ENCODE measurements at regions not wholly inside any gene's neighbourhood (a gene's known extent, or its start where the extent isn't known, plus 50 kb on each side); places are given as distances from the start of the nearest gene placed in this dataset.

DNA sequence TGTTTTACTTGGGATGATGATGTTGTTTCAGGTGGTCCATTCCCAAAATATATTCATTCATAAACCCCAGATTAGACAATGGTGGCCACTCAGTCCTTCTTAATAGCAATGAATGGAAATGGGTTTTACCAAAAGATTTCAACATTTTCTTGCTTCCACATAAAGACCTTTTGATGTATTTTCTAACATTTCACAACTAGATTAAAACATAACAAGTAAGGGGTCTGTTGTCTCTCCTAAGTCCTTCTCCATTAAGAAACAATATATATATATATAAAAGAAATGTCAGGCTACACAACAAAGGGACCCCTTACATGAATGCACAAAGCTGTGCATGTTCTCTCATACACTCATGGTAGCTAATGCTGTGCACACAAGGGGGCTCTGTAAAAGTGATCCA, 176.4 kb downstream of the ANXA2 start:
- Histone ChIP-seq H3K4me1 (ENCODE audit: insufficient read depth, insufficient read length) (peaks cover 2% of the 10 kb centered on the region), H3K4me3 (ENCODE audit: insufficient read length, low read depth) (no peak overlapping the region), H3K9ac (ENCODE audit: insufficient read length, low read depth) (no peak overlapping the region), H3K9me3 (ENCODE audit: insufficient read depth, low read length) (no peaks in the 10 kb centered on the region), H3K36me3 (ENCODE audit: insufficient read depth, insufficient read length, low read length) (no peaks in the 10 kb centered on the region), H3K27me3 (ENCODE audit: insufficient read depth, insufficient read length) (no peaks in the 10 kb centered on the region)
- no peak for DNase-seq (ENCODE audit: low read depth, low spot score)
- TF ChIP-seq YY1 (IDR thresholded peaks at IDR 0.05; ENCODE audit: insufficient read depth, insufficient read length) (no peak), SUZ12 (IDR thresholded peaks at IDR 0.05; ENCODE audit: extremely low read depth, insufficient read depth, insufficient read length) (no peak), ZNF274 (IDR thresholded peaks at IDR 0.05; ENCODE audit: low read depth, low read length) (no peak)

DNA sequence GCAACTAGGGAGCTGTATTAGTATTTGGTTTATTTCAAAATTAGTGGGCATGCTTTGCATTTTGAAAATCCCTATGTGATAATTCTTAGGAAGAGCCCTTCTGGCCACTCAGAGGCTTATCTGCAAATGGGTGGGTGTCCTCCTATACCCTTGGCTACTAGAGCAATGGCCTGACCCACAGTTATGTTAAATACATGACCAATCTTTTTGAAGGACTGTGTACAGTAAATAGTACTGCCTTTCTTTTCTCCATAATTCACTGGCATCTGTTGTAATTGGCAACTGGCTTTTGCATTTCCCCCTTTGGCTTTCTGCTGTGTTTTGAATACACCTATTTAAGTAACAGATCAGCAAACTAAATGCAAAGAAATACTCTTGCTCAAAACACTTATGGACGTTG, 175.4 kb downstream of the ANXA2 start:
- Histone ChIP-seq H3K9me3 (ENCODE audit: insufficient read depth, low read length) (no peaks in the 10 kb centered on the region), H3K4me3 (ENCODE audit: insufficient read length, low read depth) (no peak overlapping the region), H3K9ac (ENCODE audit: insufficient read length, low read depth) (no peak overlapping the region), H3K27me3 (ENCODE audit: insufficient read depth, insufficient read length) (no peaks in the 10 kb centered on the region), H3K4me1 (ENCODE audit: insufficient read depth, insufficient read length) (peaks cover 2% of the 10 kb centered on the region), H3K36me3 (ENCODE audit: insufficient read depth, insufficient read length, low read length) (no peaks in the 10 kb centered on the region)
- TF ChIP-seq ZNF274 (IDR thresholded peaks at IDR 0.05; ENCODE audit: low read depth, low read length) (no peak), YY1 (IDR thresholded peaks at IDR 0.05; ENCODE audit: insufficient read depth, insufficient read length) (no peak), SUZ12 (IDR thresholded peaks at IDR 0.05; ENCODE audit: extremely low read depth, insufficient read depth, insufficient read length) (no peak)
- no peak for DNase-seq (ENCODE audit: low read depth, low spot score)

DNA sequence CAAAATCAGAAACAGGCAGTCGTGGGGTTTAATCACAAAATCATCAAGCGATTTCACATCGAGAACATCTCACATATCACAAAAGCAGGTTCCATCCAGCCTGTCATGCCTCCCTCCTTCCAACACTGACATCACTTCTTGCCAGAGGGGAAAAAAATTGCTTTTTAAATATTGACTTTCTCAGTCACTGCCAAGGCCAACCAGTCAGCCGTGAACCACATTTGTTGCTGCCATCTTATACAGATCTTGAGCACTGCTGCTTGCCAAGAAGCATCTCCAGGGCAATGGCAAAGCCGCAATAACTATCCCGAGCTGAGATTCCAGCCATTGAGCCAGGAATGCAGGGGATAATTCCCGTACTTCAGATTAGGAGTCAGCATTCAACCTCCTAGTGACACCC, 174.6 kb downstream of the ANXA2 start:
- DNase-seq (ENCODE audit: low read depth, low spot score) = no peak
- H3K4me3 ChIP-seq (ENCODE audit: insufficient read length, low read depth) = no peak overlapping the region
- no peaks in the 10 kb centered on the region for H3K9me3 ChIP-seq (ENCODE audit: insufficient read depth, low read length)
- H3K9ac ChIP-seq (ENCODE audit: insufficient read length, low read depth) = no peak overlapping the region
- peaks cover 2% of the 10 kb centered on the region for H3K4me1 ChIP-seq (ENCODE audit: insufficient read depth, insufficient read length)
- no peak for TF ChIP-seq ZNF274 (IDR thresholded peaks at IDR 0.05; ENCODE audit: low read depth, low read length)
- no peak for TF ChIP-seq SUZ12 (IDR thresholded peaks at IDR 0.05; ENCODE audit: extremely low read depth, insufficient read depth, insufficient read length)
- no peak for TF ChIP-seq YY1 (IDR thresholded peaks at IDR 0.05; ENCODE audit: insufficient read depth, insufficient read length)
- no peaks in the 10 kb centered on the region for H3K27me3 ChIP-seq (ENCODE audit: insufficient read depth, insufficient read length)
- no peaks in the 10 kb centered on the region for H3K36me3 ChIP-seq (ENCODE audit: insufficient read depth, insufficient read length, low read length)

DNA sequence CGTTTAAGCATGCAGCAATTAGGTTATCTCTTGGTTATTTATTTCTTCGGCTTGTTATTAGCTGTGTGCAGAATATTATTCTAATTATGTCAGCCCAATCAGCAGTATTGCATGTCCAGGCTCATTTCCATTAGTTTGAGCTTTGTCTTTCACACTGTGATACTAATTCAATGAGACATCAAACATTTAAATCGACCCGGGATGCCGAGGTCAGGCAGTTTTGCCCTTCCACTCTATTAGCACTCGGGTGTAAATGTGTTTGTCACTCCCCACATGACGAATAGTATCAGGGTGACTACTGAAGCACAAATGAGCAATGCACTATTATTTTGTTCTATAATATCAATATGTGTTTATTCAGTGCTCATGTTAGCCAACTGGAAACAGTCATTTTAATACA, 170.9 kb downstream of the ANXA2 start:
- H3K27me3 ChIP-seq (ENCODE audit: insufficient read depth, insufficient read length) = no peaks in the 10 kb centered on the region
- no peak overlapping the region for H3K9ac ChIP-seq (ENCODE audit: insufficient read length, low read depth)
- peaks cover 2% of the 10 kb centered on the region for H3K4me1 ChIP-seq (ENCODE audit: insufficient read depth, insufficient read length)
- TF ChIP-seq SUZ12 (IDR thresholded peaks at IDR 0.05; ENCODE audit: extremely low read depth, insufficient read depth, insufficient read length) = no peak
- no peak for TF ChIP-seq ZNF274 (IDR thresholded peaks at IDR 0.05; ENCODE audit: low read depth, low read length)
- TF ChIP-seq YY1 (IDR thresholded peaks at IDR 0.05; ENCODE audit: insufficient read depth, insufficient read length) = no peak
- H3K36me3 ChIP-seq (ENCODE audit: insufficient read depth, insufficient read length, low read length) = no peaks in the 10 kb centered on the region
- H3K9me3 ChIP-seq (ENCODE audit: insufficient read depth, low read length) = no peaks in the 10 kb centered on the region
- no peak for DNase-seq (ENCODE audit: low read depth, low spot score)
- no peak overlapping the region for H3K4me3 ChIP-seq (ENCODE audit: insufficient read length, low read depth)

DNA sequence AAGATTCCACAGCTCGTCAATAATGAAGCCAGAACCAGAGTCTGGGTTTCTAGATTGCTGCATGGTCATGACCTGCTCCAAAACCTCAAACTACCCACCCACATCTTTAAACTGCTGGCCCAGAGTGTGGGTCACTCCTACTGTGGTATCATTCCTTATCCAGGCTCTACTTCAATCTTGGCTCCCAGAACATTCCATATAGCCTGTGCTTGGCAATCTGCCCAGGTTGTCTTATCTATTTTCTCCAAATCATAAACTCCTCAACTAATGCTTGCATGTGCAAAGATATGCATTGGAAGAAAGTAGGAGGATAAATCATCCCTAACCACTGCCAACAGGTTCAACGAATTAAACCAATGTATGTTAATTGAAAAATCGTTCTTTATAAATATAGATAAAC, 169.7 kb downstream of the ANXA2 start:
- Histone ChIP-seq H3K9me3 (ENCODE audit: insufficient read depth, low read length) (no peaks in the 10 kb centered on the region), H3K36me3 (ENCODE audit: insufficient read depth, insufficient read length, low read length) (no peaks in the 10 kb centered on the region), H3K4me1 (ENCODE audit: insufficient read depth, insufficient read length) (no peaks in the 10 kb centered on the region), H3K9ac (ENCODE audit: insufficient read length, low read depth) (no peak overlapping the region), H3K4me3 (ENCODE audit: insufficient read length, low read depth) (no peak overlapping the region), H3K27me3 (ENCODE audit: insufficient read depth, insufficient read length) (no peaks in the 10 kb centered on the region)
- no peak for DNase-seq (ENCODE audit: low read depth, low spot score)
- TF ChIP-seq SUZ12 (IDR thresholded peaks at IDR 0.05; ENCODE audit: extremely low read depth, insufficient read depth, insufficient read length) = no peak
- no peak for TF ChIP-seq YY1 (IDR thresholded peaks at IDR 0.05; ENCODE audit: insufficient read depth, insufficient read length)
- no peak for TF ChIP-seq ZNF274 (IDR thresholded peaks at IDR 0.05; ENCODE audit: low read depth, low read length)

DNA sequence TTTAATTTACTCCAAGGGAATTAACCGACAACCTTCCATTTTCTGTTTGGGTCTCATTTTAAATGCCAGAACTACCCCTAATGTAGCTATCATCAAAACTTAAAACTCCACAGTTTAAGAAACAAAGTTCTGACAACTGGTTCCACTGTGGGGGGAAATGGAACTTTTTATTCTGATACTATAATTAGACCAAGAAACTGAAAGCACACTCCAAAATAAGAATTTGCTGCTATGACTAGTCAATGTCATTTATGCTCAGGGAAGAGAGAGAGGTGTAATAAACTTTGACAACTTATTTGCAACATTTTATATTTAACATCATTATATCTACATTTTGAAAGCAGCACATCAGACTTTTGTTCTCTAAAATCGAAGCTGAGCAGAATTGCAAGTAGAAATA, 169.2 kb downstream of the ANXA2 start:
- H3K36me3 ChIP-seq (ENCODE audit: insufficient read depth, insufficient read length, low read length) = no peaks in the 10 kb centered on the region
- no peak overlapping the region for H3K9ac ChIP-seq (ENCODE audit: insufficient read length, low read depth)
- H3K4me3 ChIP-seq (ENCODE audit: insufficient read length, low read depth) = no peak overlapping the region
- H3K9me3 ChIP-seq (ENCODE audit: insufficient read depth, low read length) = no peaks in the 10 kb centered on the region
- DNase-seq (ENCODE audit: low read depth, low spot score) = no peak
- H3K27me3 ChIP-seq (ENCODE audit: insufficient read depth, insufficient read length) = no peaks in the 10 kb centered on the region
- H3K4me1 ChIP-seq (ENCODE audit: insufficient read depth, insufficient read length) = no peaks in the 10 kb centered on the region
- TF ChIP-seq YY1 (IDR thresholded peaks at IDR 0.05; ENCODE audit: insufficient read depth, insufficient read length) (no peak), SUZ12 (IDR thresholded peaks at IDR 0.05; ENCODE audit: extremely low read depth, insufficient read depth, insufficient read length) (no peak), ZNF274 (IDR thresholded peaks at IDR 0.05; ENCODE audit: low read depth, low read length) (no peak)

DNA sequence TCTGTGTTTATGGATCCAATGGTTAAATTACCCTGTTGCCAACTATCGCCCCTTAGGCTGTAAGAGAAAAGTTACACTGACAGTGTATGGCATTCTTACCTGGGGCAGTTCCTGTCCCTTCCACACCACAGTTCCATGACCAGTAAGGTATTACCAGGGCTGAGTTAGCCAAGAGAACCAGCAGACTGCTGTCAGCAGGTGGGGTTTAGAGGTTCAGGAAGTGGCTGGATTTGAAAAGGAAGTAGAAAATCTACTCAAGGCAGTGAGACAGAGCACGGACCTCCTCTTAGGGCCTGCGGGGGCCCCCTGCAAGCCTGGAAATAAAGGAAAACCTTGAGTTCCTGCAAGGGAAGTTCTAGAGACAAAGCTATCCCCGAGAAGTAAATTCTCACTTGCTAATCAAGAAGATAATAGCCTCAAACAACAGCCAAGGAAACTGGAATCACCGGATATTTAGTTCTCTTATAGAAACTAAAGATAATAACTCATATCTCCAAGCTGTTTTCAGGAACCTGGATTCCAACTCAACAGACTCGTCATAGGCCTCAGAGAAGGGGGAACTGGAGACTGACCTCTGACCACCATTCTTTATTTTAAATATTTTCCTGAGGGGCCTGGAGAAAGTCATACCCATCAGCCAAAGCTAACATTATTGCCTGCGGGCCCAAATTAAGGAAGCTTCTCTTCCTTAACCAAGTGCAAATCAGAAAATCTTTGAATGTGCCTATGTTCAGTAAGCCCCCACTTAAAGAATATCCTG, 161.7 kb downstream of the ANXA2 start:
- no peaks in the 10 kb centered on the region for H3K27me3 ChIP-seq (ENCODE audit: insufficient read depth, insufficient read length)
- DNase-seq (ENCODE audit: low read depth, low spot score) = no peak
- no peak overlapping the region for H3K9ac ChIP-seq (ENCODE audit: insufficient read length, low read depth)
- no peaks in the 10 kb centered on the region for H3K4me1 ChIP-seq (ENCODE audit: insufficient read depth, insufficient read length)
- no peaks in the 10 kb centered on the region for H3K36me3 ChIP-seq (ENCODE audit: insufficient read depth, insufficient read length, low read length)
- no peak overlapping the region for H3K4me3 ChIP-seq (ENCODE audit: insufficient read length, low read depth)
- no peak for TF ChIP-seq ZNF274 (IDR thresholded peaks at IDR 0.05; ENCODE audit: low read depth, low read length)
- TF ChIP-seq YY1 (IDR thresholded peaks at IDR 0.05; ENCODE audit: insufficient read depth, insufficient read length) = no peak
- no peak for TF ChIP-seq SUZ12 (IDR thresholded peaks at IDR 0.05; ENCODE audit: extremely low read depth, insufficient read depth, insufficient read length)
- H3K9me3 ChIP-seq (ENCODE audit: insufficient read depth, low read length) = no peaks in the 10 kb centered on the region
